ENCODE measurements at regions not wholly inside any gene's neighbourhood (a gene's known extent, or its start where the extent isn't known, plus 50 kb on each side); places are given as distances from the start of the nearest gene placed in this dataset.

- ChIA-PET POLR2A (no interaction called here), CTCF (no interaction called here)
- TF ChIP-seq ZNF132 (tag by site-specific recombination; IDR thresholded peaks at IDR 0.05; ENCODE audit: borderline replicate concordance), result no peak
- peak; percentile 95 for TF ChIP-seq ZNF10 (tag by site-specific recombination; IDR thresholded peaks at IDR 0.05)
Measured at GRCh38 chr13:50580684-50581305, 262.7 kb downstream of the DLEU7 start.

GRCh38 chr13:50581586-50582196 lies 261.8 kb downstream of the DLEU7 start:
- Histone ChIP-seq H3K4me3 (ENCODE audit: low read depth, low read length) (no peak overlapping the region), H3K9me3 (ENCODE audit: control insufficient read depth, insufficient read depth, low read depth, low read length) (no peaks in the 10 kb centered on the region), H3K36me3 (ENCODE audit: control insufficient read depth in 2 of 2, insufficient read depth in 1 of 2, low read length in 2 of 2) (no peaks in the 10 kb centered on the region), H3K27ac (ENCODE audit: extremely low read depth, low read depth, low read length) (no peak overlapping the region), H3K4me1 (ENCODE audit: control insufficient read depth, insufficient read depth, low read length) (no peaks in the 10 kb centered on the region)
- TF ChIP-seq ZNF426 (tag by site-specific recombination; IDR thresholded peaks at IDR 0.05), result no peak
- TF ChIP-seq ZNF677 (tag by site-specific recombination; IDR thresholded peaks at IDR 0.05), result no peak
- no peak for TF ChIP-seq ZNF76 (tag by site-specific recombination; IDR thresholded peaks at IDR 0.05; ENCODE audit: borderline replicate concordance, low read depth)
- no peak for TF ChIP-seq ZBTB7A (tag by site-specific recombination; IDR thresholded peaks at IDR 0.05; ENCODE audit: low read depth)
- no peak for TF ChIP-seq ZNF701 (tag by site-specific recombination; IDR thresholded peaks at IDR 0.05)
- no peak for TF ChIP-seq KLF10 (tag by site-specific recombination; IDR thresholded peaks at IDR 0.05)
- TF ChIP-seq ZNF184 (tag by site-specific recombination; IDR thresholded peaks at IDR 0.05), result no peak
- no peak for TF ChIP-seq ZNF169 (tag by site-specific recombination; IDR thresholded peaks at IDR 0.05)
- no peak for TF ChIP-seq REPIN1 (tag by site-specific recombination; IDR thresholded peaks at IDR 0.05; ENCODE audit: low read depth)
- TF ChIP-seq ZNF639 (tag by site-specific recombination; IDR thresholded peaks at IDR 0.05), result no peak
- POLR2A ChIA-PET, result no interaction called here
- CTCF ChIA-PET, result no interaction called here

More at GRCh38 chr13:50580684-50581305, 262.7 kb downstream of the DLEU7 start:
- no peaks in the 10 kb centered on the region for H3K4me1 ChIP-seq (ENCODE audit: control insufficient read depth, insufficient read depth, low read length)
- no peak overlapping the region for H3K27ac ChIP-seq (ENCODE audit: extremely low read depth, low read depth, low read length)
- no peaks in the 10 kb centered on the region for H3K9me3 ChIP-seq (ENCODE audit: control insufficient read depth, insufficient read depth, low read depth, low read length)
- no peak overlapping the region for H3K4me3 ChIP-seq (ENCODE audit: low read depth, low read length)
- no peaks in the 10 kb centered on the region for H3K36me3 ChIP-seq (ENCODE audit: control insufficient read depth in 2 of 2, insufficient read depth in 1 of 2, low read length in 2 of 2)

GRCh38 chr13:50584856-50585580 lies 258.5 kb downstream of the DLEU7 start:
- Histone ChIP-seq H3K36me3 (ENCODE audit: control insufficient read depth in 2 of 2, insufficient read depth in 1 of 2, low read length in 2 of 2) (no peaks in the 10 kb centered on the region), H3K4me3 (ENCODE audit: low read depth, low read length) (no peak overlapping the region), H3K27ac (ENCODE audit: extremely low read depth, low read depth, low read length) (no peak overlapping the region), H3K9me3 (ENCODE audit: control insufficient read depth, insufficient read depth, low read depth, low read length) (no peaks in the 10 kb centered on the region), H3K4me1 (ENCODE audit: control insufficient read depth, insufficient read depth, low read length) (no peaks in the 10 kb centered on the region)
- ChIA-PET POLR2A (no interaction called here), CTCF (no interaction called here)
- TF ChIP-seq KLF10 (tag by site-specific recombination; IDR thresholded peaks at IDR 0.05), result no peak
- no peak for TF ChIP-seq ZFP3 (tag by site-specific recombination; IDR thresholded peaks at IDR 0.05; ENCODE audit: low read depth)
- no peak for TF ChIP-seq KLF17 (tag by site-specific recombination; IDR thresholded peaks at IDR 0.05)
- no peak for TF ChIP-seq ZNF174 (tag by site-specific recombination; IDR thresholded peaks at IDR 0.05)
- no peak for TF ChIP-seq ZNF585B (tag by site-specific recombination; IDR thresholded peaks at IDR 0.05)
- no peak for TF ChIP-seq PATZ1 (tag by site-specific recombination; IDR thresholded peaks at IDR 0.05)
- TF ChIP-seq SP7 (tag by site-specific recombination; IDR thresholded peaks at IDR 0.05), result no peak

All from HEK293 (cell line).